Loucy (cell line): ENCODE measurements at regions not wholly inside any gene's neighbourhood (a gene's known extent, or its start where the extent isn't known, plus 50 kb on each side); places are given as distances from the start of the nearest gene placed in this dataset.

Experiments used
- H2AFZ ChIP-seq: fragments of 200-600 bp; sonication (generic); 2 replicates; pipeline ENCODE4 v1.6.0; 2016; ENCODE audit warnings: antibody characterized with exemption, mild to moderate bottlenecking, low read length, moderate library complexity
- H3F3A ChIP-seq: fragments of 200-600 bp; 2 replicates; pipeline ENCODE4 v1.6.0; 2016; ENCODE audit warnings: antibody characterized with exemption, low read depth, mild to moderate bottlenecking
- H3K27me3 ChIP-seq: fragments of 200-600 bp; sonication (generic); 2 replicates; pipeline ENCODE4 v1.6.1; 2014; ENCODE audit warnings: low read length, mild to moderate bottlenecking; ENCODE audit not compliant: insufficient read depth, poor library complexity, severe bottlenecking
- H3K36me3 ChIP-seq: fragments of 200-600 bp; sonication (generic); 2 replicates; pipeline ENCODE4 v1.6.1; 2016; ENCODE audit warnings: low read length; ENCODE audit not compliant: insufficient read depth
- H3K4me1 ChIP-seq: fragments of 200-600 bp; sonication (generic); 2 replicates; pipeline ENCODE4 v1.5.1; 2014; ENCODE audit warnings: low read length, mild to moderate bottlenecking; ENCODE audit not compliant: insufficient read depth, poor library complexity, severe bottlenecking
- H3K4me2 ChIP-seq: fragments of 200-600 bp; sonication (generic); 2 replicates; pipeline ENCODE4 v1.6.0; 2014; ENCODE audit warnings: antibody characterized with exemption, low read length, low read depth, mild to moderate bottlenecking; ENCODE audit not compliant: poor library complexity, severe bottlenecking
- H3K4me3 ChIP-seq: fragments of 200-600 bp; sonication (generic); 2 replicates; pipeline ENCODE4 v1.5.1; 2014; ENCODE audit warnings: low read length, mild to moderate bottlenecking, mixed read lengths; ENCODE audit not compliant: poor library complexity, severe bottlenecking
- H3K79me2 ChIP-seq: fragments of 200-600 bp; sonication (generic); 2 replicates; pipeline ENCODE4 v1.6.1; 2014; ENCODE audit warnings: low read length; ENCODE audit not compliant: insufficient read depth
- H3K9ac ChIP-seq: fragments of 200-600 bp; sonication (generic); 2 replicates; pipeline ENCODE4 v1.6.0; 2014; ENCODE audit warnings: mild to moderate bottlenecking, low read depth, low read length, moderate library complexity; ENCODE audit not compliant: poor library complexity, severe bottlenecking
- H3K9me2 ChIP-seq: fragments of 200-600 bp; sonication (generic); replicated peaks from 2 replicates; pipeline ENCODE4 v1.6.1; 2016; ENCODE audit warnings: low read depth, low read length, mixed read lengths
- H3K9me3 ChIP-seq: fragments of 200-600 bp; sonication (generic); 2 replicates; pipeline ENCODE4 v1.6.1; 2014; ENCODE audit warnings: mild to moderate bottlenecking, antibody characterized with exemption, low read length, low read depth; ENCODE audit not compliant: insufficient read depth
- H4K20me1 ChIP-seq: fragments of 200-600 bp; sonication (generic); 2 replicates; pipeline ENCODE4 v1.6.0; 2014; ENCODE audit warnings: antibody characterized with exemption, low read length, mild to moderate bottlenecking; ENCODE audit not compliant: insufficient read depth, poor library complexity, severe bottlenecking
- CTCF ChIP-seq: fragments of 200-600 bp; sonication (generic); conservative IDR thresholded peaks from 2 replicates; pipeline ENCODE4 v1.5.1; 2014; ENCODE audit warnings: mild to moderate bottlenecking, antibody characterized with exemption, low read length
- EZH2phosphoT487 ChIP-seq: fragments of 200-600 bp; IDR thresholded peaks from 2 replicates; pipeline ENCODE4 v1.6.1; 2018; ENCODE audit warnings: antibody characterized with exemption, mild to moderate bottlenecking, moderate library complexity, borderline replicate concordance

GRCh38 chr3:109445210-109445609 lies 107.9 kb upstream of the DPPA4 start:
- Histone ChIP-seq H3K79me2 (no peaks in the 10 kb centered on the region), H3K27me3 (no peaks in the 10 kb centered on the region), H3K9me2 (no peaks in the 10 kb centered on the region), H3K4me2 (no peak overlapping the region), H3K9ac (no peak overlapping the region), H3K4me1 (no peaks in the 10 kb centered on the region), H3K4me3 (no peak overlapping the region), H4K20me1 (no peaks in the 10 kb centered on the region), H3K9me3 (no peaks in the 10 kb centered on the region), H3K36me3 (no peaks in the 10 kb centered on the region), H2AFZ (no peak overlapping the region), H3F3A (no peaks in the 10 kb centered on the region)
- TF ChIP-seq CTCF: no peak
- no peak for TF ChIP-seq EZH2phosphoT487

- Histone ChIP-seq H3K4me3 (no peak overlapping the region), H3F3A (no peaks in the 10 kb centered on the region), H3K27me3 (no peaks in the 10 kb centered on the region), H3K79me2 (no peaks in the 10 kb centered on the region), H3K9ac (no peak overlapping the region), H3K9me2 (no peaks in the 10 kb centered on the region), H4K20me1 (no peaks in the 10 kb centered on the region), H3K4me1 (no peaks in the 10 kb centered on the region), H2AFZ (no peak overlapping the region), H3K4me2 (no peak overlapping the region), H3K9me3 (no peaks in the 10 kb centered on the region), H3K36me3 (no peaks in the 10 kb centered on the region)
- TF ChIP-seq EZH2phosphoT487: no peak
- TF ChIP-seq CTCF: no peak
These were observed 105.2 kb upstream of the DPPA4 start for GRCh38 chr3:109442531-109442930.

GRCh38 chr3:109440353-109440752 lies 103.0 kb upstream of the DPPA4 start:
- TF ChIP-seq EZH2phosphoT487 (no peak), CTCF (no peak)

More at GRCh38 chr3:109440353-109440752, 103.0 kb upstream of the DPPA4 start:
- no peaks in the 10 kb centered on the region for H3K9me2 ChIP-seq
- no peaks in the 10 kb centered on the region for H4K20me1 ChIP-seq
- H3K79me2 ChIP-seq: no peaks in the 10 kb centered on the region
- no peak overlapping the region for H3K4me2 ChIP-seq
- no peak overlapping the region for H3K4me3 ChIP-seq
- H2AFZ ChIP-seq: no peak overlapping the region
- no peaks in the 10 kb centered on the region for H3K4me1 ChIP-seq
- H3F3A ChIP-seq: no peaks in the 10 kb centered on the region
- no peaks in the 10 kb centered on the region for H3K9me3 ChIP-seq
- H3K9ac ChIP-seq: no peak overlapping the region
- H3K36me3 ChIP-seq: no peaks in the 10 kb centered on the region
- no peaks in the 10 kb centered on the region for H3K27me3 ChIP-seq
